IMR-90 (cell line): ENCODE measurements at regions not wholly inside any gene's neighbourhood (a gene's known extent, or its start where the extent isn't known, plus 50 kb on each side); places are given as distances from the start of the nearest gene placed in this dataset.

Source experiments
- ATAC-seq: fragments of 200-7000 bp; cut with Tn5 transposase; 2 replicates; pipeline ENCODE4 v1.9.1; 2020; ENCODE audit warnings: low read depth, mild to moderate bottlenecking, moderate library complexity
- BruUV-seq: library from RNA; stranded (reverse); fragments of 400-500 nt; replicated peaks from 2 replicates; lab custom pipeline; 2021; lab: Mats Ljungman, UMichigan
- CTCF ChIA-PET: fragments of 300-600 bp; formaldehyde crosslinking; extraction: SDS; loops from one replicate; lab custom pipeline; 2021; ENCODE audit warnings: antibody characterized with exemption; lab: Yijun Ruan, JAX
- POLR2A ChIA-PET: fragments of 300-600 bp; sonication (Branson Sonifier 250); formaldehyde crosslinking; loops from one replicate; lab custom pipeline; 2022; ENCODE audit warnings: antibody characterized with exemption; ENCODE audit not compliant: unreplicated experiment; lab: Charles Lee
- DNase-seq: peaks from one replicate; pipeline ENCODE4 v3.0.0; 2013
- H2AFZ ChIP-seq: replicated peaks from 2 replicates; pipeline ENCODE3; 2013; ENCODE audit warnings: low read length, mild to moderate bottlenecking; ENCODE audit not compliant: poor library complexity
- H2AK5ac ChIP-seq: 2 replicates; pipeline ENCODE4 v1.6.1; 2013; ENCODE audit warnings: low read depth, low read length, inconsistent platforms
- H2AK9ac ChIP-seq: replicated peaks from 2 replicates; pipeline ENCODE3; 2013; ENCODE audit warnings: mild to moderate bottlenecking, low read depth, low read length, moderate library complexity; ENCODE audit not compliant: poor library complexity
- H2BK120ac ChIP-seq: 2 replicates; pipeline ENCODE4 v1.6.1; 2013; ENCODE audit warnings: low read depth, low read length, inconsistent platforms
- H2BK15ac ChIP-seq: 3 replicates; pipeline ENCODE4 v1.6.1; 2013; ENCODE audit warnings: low read depth, low read length, inconsistent platforms
- H2BK20ac ChIP-seq: 2 replicates; pipeline ENCODE4 v1.6.1; 2013; ENCODE audit warnings: low read depth, mild to moderate bottlenecking, inconsistent platforms, low read length, moderate library complexity
- H2BK5ac ChIP-seq: 2 replicates; pipeline ENCODE4 v1.6.1; 2013; ENCODE audit warnings: mild to moderate bottlenecking, low read depth, low read length, inconsistent platforms; ENCODE audit not compliant: poor library complexity, severe bottlenecking
- H3K14ac ChIP-seq: replicated peaks from 2 replicates; pipeline ENCODE4 v1.6.1; 2013; ENCODE audit warnings: low read depth, low read length, inconsistent platforms
- H3K18ac ChIP-seq: 2 replicates; pipeline ENCODE4 v1.6.1; 2013; ENCODE audit warnings: low read depth, low read length, control low read depth
- H3K23ac ChIP-seq: 2 replicates; pipeline ENCODE4 v1.6.1; 2013; ENCODE audit warnings: low read depth, low read length, inconsistent platforms
- H3K27ac ChIP-seq: 2 replicates; pipeline ENCODE4 v1.5.1; 2013; ENCODE audit warnings: mild to moderate bottlenecking, control low read depth, low read length; ENCODE audit not compliant: insufficient read depth
- H3K27me3 ChIP-seq: 2 replicates; pipeline ENCODE4 v1.6.1; 2013; ENCODE audit warnings: low read length; ENCODE audit not compliant: control insufficient read depth, insufficient read depth
- H3K36me3 ChIP-seq: 2 replicates; pipeline ENCODE4 v1.6.1; 2013; ENCODE audit warnings: low read length, mixed read lengths; ENCODE audit not compliant: control insufficient read depth, insufficient read depth
- H3K4ac ChIP-seq: 2 replicates; pipeline ENCODE4 v1.6.1; 2013; ENCODE audit warnings: low read depth, low read length, inconsistent platforms
- H3K4me1 ChIP-seq: 2 replicates; pipeline ENCODE4 v1.6.1; 2013; ENCODE audit warnings: low read length, mixed read lengths; ENCODE audit not compliant: control insufficient read depth, insufficient read depth
- H3K4me2 ChIP-seq: 2 replicates; pipeline ENCODE4 v1.6.1; 2013; ENCODE audit warnings: low read depth, mild to moderate bottlenecking, control low read depth, low read length, moderate library complexity
- H3K4me3 ChIP-seq: 2 replicates; pipeline ENCODE4 v1.5.1; 2013; ENCODE audit warnings: low read depth, mild to moderate bottlenecking, control low read depth, low read length, moderate library complexity; ENCODE audit not compliant: insufficient read depth
- H3K56ac ChIP-seq: 2 replicates; pipeline ENCODE4 v1.6.1; 2013; ENCODE audit warnings: low read length, inconsistent platforms; ENCODE audit not compliant: insufficient read depth; ENCODE audit errors: extremely low read depth
- H3K79me1 ChIP-seq, 2 experiments: 2 replicates each; pipeline ENCODE4 v1.6.1; 2013; ENCODE audit warnings: low read length in 2 of 2, inconsistent platforms in 1 of 2, low read depth in 1 of 2
- H3K9ac ChIP-seq: 2 replicates; pipeline ENCODE4 v1.6.1; 2013; ENCODE audit warnings: low read depth, low read length, control low read depth
- H3K9me1 ChIP-seq: 2 replicates; pipeline ENCODE4 v1.6.1; 2013; ENCODE audit warnings: low read length, inconsistent platforms; ENCODE audit not compliant: insufficient read depth
- H3K9me3 ChIP-seq: 2 replicates; pipeline ENCODE4 v1.6.1; 2013; ENCODE audit warnings: low read length; ENCODE audit not compliant: control insufficient read depth, insufficient read depth
- H4K20me1 ChIP-seq: 2 replicates; pipeline ENCODE4 v1.6.1; 2013; ENCODE audit warnings: low read length, inconsistent platforms; ENCODE audit not compliant: insufficient read depth
- H4K5ac ChIP-seq: 2 replicates; pipeline ENCODE4 v1.6.1; 2013; ENCODE audit warnings: mild to moderate bottlenecking, low read depth, low read length, control low read depth
- H4K8ac ChIP-seq, 2 experiments: 2 replicates each; pipeline ENCODE4 v1.6.1; 2013; ENCODE audit warnings: low read depth in 2 of 2, low read length in 2 of 2, control low read depth in 1 of 2, inconsistent platforms in 1 of 2
- H4K91ac ChIP-seq: 2 replicates; pipeline ENCODE4 v1.6.1; 2013; ENCODE audit warnings: low read depth, low read length, inconsistent platforms; ENCODE audit not compliant: insufficient read depth
- CTCF ChIP-seq: conservative IDR thresholded peaks from 2 replicates; pipeline ENCODE4 v1.5.1; 2012; ENCODE audit warnings: mild to moderate bottlenecking, low read depth, low read length, improper control_type of control experiment
- ELK1 ChIP-seq: fragments of 150-350 bp; IDR thresholded peaks from 2 replicates; pipeline ENCODE4 v1.6.1; 2016; ENCODE audit warnings: low read depth, mild to moderate bottlenecking, low read length, moderate library complexity, borderline replicate concordance
- FOS ChIP-seq: fragments of 150-350 bp; IDR thresholded peaks from 2 replicates; pipeline ENCODE4 v1.6.1; 2016; ENCODE audit warnings: low read depth, low read length
- MAFK ChIP-seq: IDR thresholded peaks from 2 replicates; pipeline ENCODE4 v1.6.1; 2012; ENCODE audit warnings: low read depth, low read length, improper control_type of control experiment
- RAD21 ChIP-seq: IDR thresholded peaks from 2 replicates; pipeline ENCODE4 v1.6.1; 2012; ENCODE audit warnings: low read length, improper control_type of control experiment
- RFX5 ChIP-seq: IDR thresholded peaks from 2 replicates; pipeline ENCODE4 v1.8.0; 2012; ENCODE audit warnings: low read depth, mild to moderate bottlenecking, low read length, moderate library complexity
- USF2 ChIP-seq: fragments of 150-350 bp; IDR thresholded peaks from 2 replicates; pipeline ENCODE4 v1.6.1; 2017; ENCODE audit warnings: mild to moderate bottlenecking, antibody characterized with exemption, low read length, low read depth
- WGBS, 2 experiments: methylation state at CpG; one replicate each; pipeline versions ENCODE4 v1.1.5 to v1.1.7; 2013; ENCODE audit warnings: missing lambda C conversion rate in 2 of 2; ENCODE audit not compliant: insufficient read length in 1 of 2; ENCODE audit errors: extremely low coverage in 2 of 2; 5-methylcytosine and 5-hydroxymethylcytosine counted together
- dilution Hi-C: fragments of 300-500 bp; cut with HindIII; formaldehyde crosslinking; loops from one replicate; pipeline ENCODE4 v1.14.3; 2018; ENCODE audit warnings: low sequenced_read_pairs; ENCODE audit not compliant: unreplicated experiment
- in situ Hi-C: fragments of 300-500 bp; cut with MboI; formaldehyde crosslinking; loops from 3 replicates; pipeline ENCODE4 v1.14.3; 2019; ENCODE audit warnings: low sequenced_read_pairs, inconsistent platforms, mixed read lengths
- intact Hi-C: fragments of 100-400 bp; cut with micrococcal nuclease; formaldehyde crosslinking; loops from 2 replicates; pipeline ENCODE4 v1.10.0; 2022

- no peaks in the 10 kb centered on the region for H3K4me1 ChIP-seq
- no peak overlapping the region for H3K56ac ChIP-seq
- no peak overlapping the region for H2AK5ac ChIP-seq
- no peak overlapping the region for H3K18ac ChIP-seq
- H2BK120ac ChIP-seq, result no peak overlapping the region
- no peak overlapping the region for H4K8ac ChIP-seq
- BruUV-seq, result no TSS peak
- no peaks in the 10 kb centered on the region for H4K20me1 ChIP-seq
- H3K9me1 ChIP-seq, result no peaks in the 10 kb centered on the region
- H4K5ac ChIP-seq, result no peak overlapping the region
- no peak overlapping the region for H3K4ac ChIP-seq
- H3K79me1 ChIP-seq, result no peaks in the 10 kb centered on the region
- H2AFZ ChIP-seq, result no peak overlapping the region
- H3K14ac ChIP-seq, result no peak overlapping the region
- H2BK20ac ChIP-seq, result no peak overlapping the region
- no peak overlapping the region for H3K4me2 ChIP-seq
- 80% methylated on average over 1 of the region's 7 CpGs; no CpG with 5 or more reads in 1 of the 2 experiments for WGBS, 2 experiments
- no peak overlapping the region for H4K91ac ChIP-seq
- no peak overlapping the region for H2BK15ac ChIP-seq
- peaks cover 2% of the 10 kb centered on the region; the same call in 1 of the 2 replicates for H3K9me3 ChIP-seq
- no peaks in the 10 kb centered on the region for H3K36me3 ChIP-seq
- ChIA-PET POLR2A (no interaction called here), CTCF (no interaction called here)
- no peak overlapping the region for H2AK9ac ChIP-seq
- in situ Hi-C loops (no loop called here), dilution Hi-C loops (no loop called here), intact Hi-C loops (no loop called here)
- H2BK5ac ChIP-seq, result no peak overlapping the region
- DNase-seq (no peak), ATAC-seq (no peak)
- no peak overlapping the region for H3K23ac ChIP-seq
- H3K27me3 ChIP-seq, result no peaks in the 10 kb centered on the region
- H3K27ac ChIP-seq, result no peak overlapping the region
- no peak for TF ChIP-seq RFX5
- TF ChIP-seq RAD21, result no peak
- no peak for TF ChIP-seq CTCF
- TF ChIP-seq USF2, result no peak
- no peak for TF ChIP-seq FOS
- TF ChIP-seq ELK1, result no peak
- no peak for TF ChIP-seq MAFK
- H3K4me3 ChIP-seq, result no peak overlapping the region
- H3K9ac ChIP-seq, result no peak overlapping the region
Observed at GRCh38 chr3:153881201-153881600, 240.0 kb upstream of the ARHGEF26 start.
